H1 (cell line): ENCODE measurements at regions not wholly inside any gene's neighbourhood (a gene's known extent, or its start where the extent isn't known, plus 50 kb on each side); places are given as distances from the start of the nearest gene placed in this dataset.

Experiments
- CTCF ChIA-PET: fragments of 300-600 bp; sonication (Branson Sonifier 250); formaldehyde crosslinking; loops from one replicate; lab custom pipeline; 2021; ENCODE audit not compliant: partially characterized antibody; lab: Charles Lee
- POLR2A ChIA-PET: fragments of 300-600 bp; sonication (Branson Sonifier 250); formaldehyde crosslinking; loops from one replicate; lab custom pipeline; 2021; ENCODE audit warnings: inconsistent platforms; ENCODE audit not compliant: partially characterized antibody; lab: Charles Lee
- DNase-seq, 2 experiments: peaks; one replicate each; pipeline versions ENCODE4 v3.0.0 to v3.0.0-alpha.2; 2010 to 2022; ENCODE audit warnings: low spot score in 2 of 2, low read depth in 1 of 2, mixed read lengths in 1 of 2
- FAIRE-seq: peaks from 2 replicates; lab custom pipeline; 2011; peaks lifted over from hg19 to GRCh38; lab: Jason Lieb, UNC
- H2AFZ ChIP-seq: 2 replicates; pipeline ENCODE4 v1.8.1; 2012; ENCODE audit warnings: low read length, inconsistent platforms
- H2AK5ac ChIP-seq: 2 replicates; pipeline ENCODE4 v1.6.1; 2013; ENCODE audit warnings: low read depth, low read length
- H2BK120ac ChIP-seq: replicated peaks from 2 replicates; pipeline ENCODE3; 2013; ENCODE audit warnings: low read depth, low read length, inconsistent platforms
- H2BK12ac ChIP-seq: 2 replicates; pipeline ENCODE4 v1.6.1; 2013; ENCODE audit warnings: low read depth, low read length
- H2BK15ac ChIP-seq: 2 replicates; pipeline ENCODE4 v1.6.1; 2013; ENCODE audit warnings: low read length
- H2BK20ac ChIP-seq: 2 replicates; pipeline ENCODE4 v1.6.1; 2013; ENCODE audit warnings: low read length
- H2BK5ac ChIP-seq: 2 replicates; pipeline ENCODE4 v1.6.1; 2013; ENCODE audit warnings: low read depth, low read length
- H3K14ac ChIP-seq: 2 replicates; pipeline ENCODE4 v1.6.1; 2013; ENCODE audit warnings: inconsistent platforms; ENCODE audit not compliant: insufficient read length
- H3K18ac ChIP-seq: 2 replicates; pipeline ENCODE4 v1.6.1; 2013; ENCODE audit warnings: low read length; ENCODE audit errors: extremely low read depth
- H3K23ac ChIP-seq: 2 replicates; pipeline ENCODE4 v1.6.1; 2013; ENCODE audit warnings: inconsistent platforms; ENCODE audit not compliant: insufficient read length
- H3K23me2 ChIP-seq: 2 replicates; pipeline ENCODE4 v1.6.1; 2013; ENCODE audit warnings: low read depth, low read length
- H3K27ac ChIP-seq: 2 replicates; pipeline ENCODE4 v1.6.1; 2011; ENCODE audit warnings: low read depth, low read length, inconsistent platforms
- H3K27me3 ChIP-seq, 4 experiments: replicated peaks in 1 of 4; 1 replicate in 1 of 4; 2 replicates in 3 of 4; pipeline versions ENCODE4 v1.6.1 to v1.8.1; 2011 to 2013; ENCODE audit warnings: low read length in 3 of 4, mild to moderate bottlenecking in 3 of 4, inconsistent platforms in 2 of 4, mixed read lengths in 2 of 4, moderate library complexity in 1 of 4; ENCODE audit not compliant: control insufficient read depth in 3 of 4, insufficient read depth in 3 of 4; ENCODE audit errors: extremely low read depth in 1 of 4
- H3K36me3 ChIP-seq, 4 experiments: 2 replicates each; pipeline versions ENCODE4 v1.6.1 to v1.8.1; 2011 to 2013; ENCODE audit warnings: mild to moderate bottlenecking in 4 of 4, low read length in 3 of 4, moderate library complexity in 2 of 4, control low read depth in 1 of 4, inconsistent platforms in 1 of 4; ENCODE audit not compliant: insufficient read depth in 4 of 4, control insufficient read depth in 2 of 4
- H3K4ac ChIP-seq: replicated peaks from 2 replicates; pipeline ENCODE3; 2013; ENCODE audit warnings: low read length, low read depth, mixed read lengths, inconsistent platforms; ENCODE audit not compliant: insufficient read length
- H3K4me1 ChIP-seq, 4 experiments: replicated peaks in 1 of 4; 1 replicate in 1 of 4; 2 replicates in 3 of 4; pipeline versions ENCODE4 v1.6.1 to v1.8.1; 2011 to 2013; ENCODE audit warnings: low read length in 3 of 4, inconsistent platforms in 2 of 4, mixed read lengths in 1 of 4; ENCODE audit not compliant: insufficient read depth in 4 of 4, control insufficient read depth in 3 of 4
- H3K4me2 ChIP-seq, 2 experiments: 2 replicates each; pipeline versions ENCODE4 v1.6.1 to v1.8.1; 2011 to 2013; ENCODE audit warnings: low read depth in 2 of 2, low read length in 2 of 2, control low read depth in 1 of 2, inconsistent platforms in 1 of 2, mild to moderate bottlenecking in 1 of 2; ENCODE audit not compliant: insufficient read depth in 1 of 2
- H3K4me3 ChIP-seq, 4 experiments: fragments of 200-600, 300-600 bp in 1 of 4; sonication (generic), shearing (Covaris generic), sonication (Bioruptor Twin) in 1 of 4; 2 replicates each; pipeline versions ENCODE4 v1.5.1 to v1.8.1; 2011 to 2016; ENCODE audit warnings: low read length in 4 of 4, low read depth in 3 of 4, control low read depth in 2 of 4, inconsistent platforms in 2 of 4, mild to moderate bottlenecking in 2 of 4, mixed read lengths in 1 of 4, moderate library complexity in 1 of 4; ENCODE audit not compliant: insufficient read depth in 2 of 4; ENCODE audit errors: extremely low read depth in 1 of 4
- H3K56ac ChIP-seq: replicated peaks from 2 replicates; pipeline ENCODE3; 2013; ENCODE audit warnings: low read depth, mild to moderate bottlenecking, mixed read lengths, low read length, inconsistent platforms; ENCODE audit not compliant: insufficient read length
- H3K79me1 ChIP-seq: 2 replicates; pipeline ENCODE4 v1.6.1; 2013; ENCODE audit warnings: low read depth, low read length, control low read depth
- H3K79me2 ChIP-seq, 2 experiments: 2 replicates each; pipeline versions ENCODE4 v1.6.1 to v1.8.1; 2012 to 2013; ENCODE audit warnings: low read length in 2 of 2, mild to moderate bottlenecking in 2 of 2, inconsistent platforms in 1 of 2; ENCODE audit not compliant: insufficient read depth in 2 of 2, control insufficient read depth in 1 of 2
- H3K9ac ChIP-seq, 4 experiments: replicated peaks in 1 of 4; 1 replicate in 1 of 4; 2 replicates in 3 of 4; pipeline versions ENCODE4 v1.6.1 to v1.8.1; 2011 to 2013; ENCODE audit warnings: low read depth in 3 of 4, low read length in 3 of 4, control low read depth in 2 of 4, mild to moderate bottlenecking in 2 of 4, moderate library complexity in 2 of 4, inconsistent platforms in 1 of 4; ENCODE audit errors: extremely low read depth in 1 of 4
- H3K9me3 ChIP-seq, 2 experiments: 2 replicates each; pipeline versions ENCODE4 v1.6.1 to v1.8.1; 2012 to 2013; ENCODE audit warnings: mild to moderate bottlenecking in 2 of 2, moderate library complexity in 2 of 2, control low read depth in 1 of 2, inconsistent platforms in 1 of 2, low read depth in 1 of 2, low read length in 1 of 2, mixed read lengths in 1 of 2; ENCODE audit not compliant: insufficient read depth in 2 of 2
- H4K20me1 ChIP-seq, 2 experiments: replicated peaks in 1 of 2; 2 replicates each; pipeline versions ENCODE3 to v1.8.1; 2011 to 2013; ENCODE audit warnings: inconsistent platforms in 2 of 2, low read length in 2 of 2, mild to moderate bottlenecking in 1 of 2; ENCODE audit not compliant: insufficient read depth in 2 of 2, control insufficient read depth in 1 of 2
- H4K5ac ChIP-seq: 2 replicates; pipeline ENCODE4 v1.6.1; 2013; ENCODE audit warnings: low read length, low read depth, mixed read lengths, inconsistent platforms; ENCODE audit not compliant: insufficient read length
- H4K8ac ChIP-seq: 2 replicates; pipeline ENCODE4 v1.8.0; 2013; ENCODE audit warnings: mild to moderate bottlenecking, moderate library complexity, low read length, inconsistent platforms; ENCODE audit not compliant: insufficient read depth; ENCODE audit errors: extremely low read depth
- H4K91ac ChIP-seq: replicated peaks from 2 replicates; pipeline ENCODE3; 2013; ENCODE audit warnings: low read length, mixed read lengths, inconsistent platforms; ENCODE audit not compliant: insufficient read length
- CBX5 ChIP-seq: fragments of 300-800, 300-1000 bp; sonication (generic); IDR thresholded peaks from 2 replicates; pipeline ENCODE4 v1.7.1; 2016; ENCODE audit warnings: antibody characterized with exemption, low read length, low read depth
- FOSL1 ChIP-seq: IDR thresholded peaks from 2 replicates; pipeline ENCODE4 v1.6.1; 2011; ENCODE audit warnings: mild to moderate bottlenecking, low read depth, low read length, moderate library complexity; ENCODE audit not compliant: insufficient read depth
- JUND ChIP-seq: IDR thresholded peaks from 2 replicates; pipeline ENCODE4 v1.6.1; 2011; ENCODE audit warnings: mild to moderate bottlenecking, improper control_type of control experiment, low read length
- MAFK ChIP-seq: IDR thresholded peaks from 2 replicates; pipeline ENCODE4 v1.6.1; 2012; ENCODE audit warnings: low read depth, mild to moderate bottlenecking, improper control_type of control experiment, low read length
- SAP30 ChIP-seq: fragments of 300-600 bp; sonication (generic); IDR thresholded peaks from 2 replicates; pipeline ENCODE4 v1.7.1; 2012; ENCODE audit warnings: low read length, moderate library complexity, mild to moderate bottlenecking, inconsistent platforms; ENCODE audit not compliant: insufficient read depth, insufficient replicate concordance
- SIN3A ChIP-seq, 2 experiments: IDR thresholded peaks in 1 of 2; conservative IDR thresholded peaks in 1 of 2; 2 replicates each; pipeline ENCODE4 v1.6.1; 2011 to 2012; ENCODE audit warnings: low read length in 2 of 2, improper control_type of control experiment in 1 of 2, low read depth in 1 of 2, mild to moderate bottlenecking in 1 of 2
- SP2 ChIP-seq: IDR thresholded peaks from 2 replicates; pipeline ENCODE4 v1.6.1; 2012; ENCODE audit warnings: mild to moderate bottlenecking, low read length, inconsistent platforms
- TAF1 ChIP-seq: IDR thresholded peaks from 2 replicates; pipeline ENCODE4 v1.6.1; 2011; ENCODE audit warnings: mild to moderate bottlenecking, low read depth, low read length
- WGBS, 2 experiments: shearing (Covaris generic) in 1 of 2; methylation state at CpG; one replicate each; pipeline versions ENCODE4 v1.1.6 to v1.1.7; 2013 to 2015; ENCODE audit warnings: low lambda C conversion rate in 2 of 2, mixed read lengths in 2 of 2, inconsistent platforms in 1 of 2, low coverage in 1 of 2, missing lambda C conversion rate in 1 of 2; ENCODE audit not compliant: insufficient replicate concordance in 2 of 2, insufficient coverage in 1 of 2, insufficient read length in 1 of 2; ENCODE audit errors: extremely low coverage in 1 of 2, missing lambda C conversion rate in 1 of 2; 5-methylcytosine and 5-hydroxymethylcytosine counted together

GRCh38 chr6:43915208-43915869 is 145.3 kb downstream of the VEGFA start:
- 84% methylated on average over 7 of the region's 7 CpGs; no CpG with 5 or more reads in 1 of the 2 experiments for WGBS, 2 experiments
- no peak overlapping the region for H3K9ac ChIP-seq
- ChIA-PET CTCF (interaction anchor here (0.6 to 6.7 kb wide), 9 partner anchors 9 to 270 kb away, joined by 3 to 42 read pairs (median 4); no protein-coding TSS in a partner anchor), POLR2A (interaction anchor here (0.8 to 4.3 kb wide), 4 partner anchors 9 to 248 kb away, joined by 3 to 23 read pairs (median 6); no protein-coding TSS in a partner anchor)
- no peak overlapping the region for H3K4me3 ChIP-seq
- H3K56ac ChIP-seq, result no peak overlapping the region
- no peaks in the 10 kb centered on the region for H3K27me3 ChIP-seq
- no peak overlapping the region for H4K5ac ChIP-seq
- no peak for FAIRE-seq
- H3K27ac ChIP-seq, result no peak overlapping the region
- H3K18ac ChIP-seq, result no peak overlapping the region
- H2BK120ac ChIP-seq, result no peak overlapping the region
- H2BK15ac ChIP-seq, result 0 out of 2 replicates have a peak overlapping the region, but pooled peaks have one; percentile 16
- no peak overlapping the region for H3K4me2 ChIP-seq
- no peaks in the 10 kb centered on the region for H3K79me2 ChIP-seq
- H3K36me3 ChIP-seq, result no peaks in the 10 kb centered on the region
- H3K23ac ChIP-seq, result no peak overlapping the region
- H3K4ac ChIP-seq, result no peak overlapping the region
- no peaks in the 10 kb centered on the region for H3K9me3 ChIP-seq
- H4K20me1 ChIP-seq, result no peaks in the 10 kb centered on the region
- no peak overlapping the region for H2BK5ac ChIP-seq
- H2AFZ ChIP-seq, result no peak overlapping the region
- peaks cover 0 to 14% (median 11%) of the 10 kb centered on the region in 4 experiments; a peak in 6 of 7 replicates for H3K4me1 ChIP-seq
- no peaks in the 10 kb centered on the region for H3K79me1 ChIP-seq
- no peak overlapping the region for H3K14ac ChIP-seq
- no peak for TF ChIP-seq TAF1
- TF ChIP-seq SP2, result no peak
- TF ChIP-seq CBX5, result no peak
- TF ChIP-seq SIN3A (conservative IDR thresholded peaks at IDR 0.05 in 1 of 2, IDR thresholded peaks at IDR 0.05 in 1 of 2; ENCODE audit: low read depth in 1 of 2, low read length in 2 of 2), result no peak
- no peak for TF ChIP-seq JUND
- no peak for TF ChIP-seq FOSL1
- no peak for TF ChIP-seq MAFK
- TF ChIP-seq SAP30, result no peak
- no peaks in the 10 kb centered on the region for H3K23me2 ChIP-seq
- no peak overlapping the region for H4K91ac ChIP-seq
- DNase-seq, result no peak
- peak overlapping the region; percentile 33; the same call in 1 of the 2 replicates for H2BK12ac ChIP-seq
- no peak overlapping the region for H2AK5ac ChIP-seq
- H4K8ac ChIP-seq, result no peak overlapping the region
- no peak overlapping the region for H2BK20ac ChIP-seq
